UCSD-AML1 (cell line): ENCODE measurements at regions not wholly inside any gene's neighbourhood (a gene's known extent, or its start where the extent isn't known, plus 50 kb on each side); places are given as distances from the start of the nearest gene placed in this dataset.

Source experiments
- DNase-seq: peaks from one replicate; lab custom pipeline; 2025; ENCODE audit not compliant: unreplicated experiment; lab: John Stamatoyannopoulos, UW

DNA sequence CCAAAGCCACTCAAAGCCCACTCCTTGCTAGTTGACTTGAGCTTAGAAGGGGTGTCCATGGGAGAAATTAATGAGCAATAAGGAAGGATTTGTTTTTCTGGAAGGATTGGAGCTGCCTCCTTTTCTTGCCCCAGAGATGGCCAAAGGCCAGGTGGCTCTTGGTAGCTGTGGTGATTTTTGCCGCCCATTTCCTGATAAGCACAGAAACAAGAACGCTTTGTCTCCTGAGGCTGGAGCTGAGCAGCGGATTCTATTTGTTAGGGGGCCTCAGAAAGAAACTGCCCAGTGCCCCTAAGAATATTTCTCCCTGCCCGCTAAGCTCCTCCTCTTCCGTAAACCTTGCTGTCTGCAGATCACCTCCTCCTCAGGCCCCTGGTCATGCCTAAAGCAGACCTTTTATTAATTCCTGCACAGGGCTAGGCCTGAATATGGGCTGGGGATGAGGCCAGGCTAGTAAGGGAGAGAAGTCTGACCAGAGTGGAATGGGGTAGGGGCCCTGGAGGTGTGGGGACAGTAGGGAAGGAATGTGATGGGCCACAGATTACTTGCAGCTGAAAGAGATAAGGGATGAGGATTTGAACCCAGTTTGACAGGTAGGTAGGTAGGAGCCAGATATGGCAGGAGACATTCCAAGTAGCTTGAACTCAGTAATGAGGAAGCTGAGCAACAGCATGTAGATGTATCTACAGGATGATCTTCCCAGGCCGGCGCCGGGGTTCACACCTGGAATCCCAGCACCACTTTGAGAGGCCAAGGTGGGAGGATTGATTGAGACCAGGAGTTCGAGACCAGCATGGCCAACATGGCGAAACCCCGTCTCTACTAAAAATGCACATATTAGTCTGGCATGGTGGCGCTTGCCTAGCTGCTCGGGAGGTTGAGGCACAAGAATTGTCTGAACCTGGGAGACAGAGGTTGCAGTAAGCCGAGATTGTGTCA is 71.2 kb upstream of the NAA20 start:
- DNase-seq: no peak

DNA sequence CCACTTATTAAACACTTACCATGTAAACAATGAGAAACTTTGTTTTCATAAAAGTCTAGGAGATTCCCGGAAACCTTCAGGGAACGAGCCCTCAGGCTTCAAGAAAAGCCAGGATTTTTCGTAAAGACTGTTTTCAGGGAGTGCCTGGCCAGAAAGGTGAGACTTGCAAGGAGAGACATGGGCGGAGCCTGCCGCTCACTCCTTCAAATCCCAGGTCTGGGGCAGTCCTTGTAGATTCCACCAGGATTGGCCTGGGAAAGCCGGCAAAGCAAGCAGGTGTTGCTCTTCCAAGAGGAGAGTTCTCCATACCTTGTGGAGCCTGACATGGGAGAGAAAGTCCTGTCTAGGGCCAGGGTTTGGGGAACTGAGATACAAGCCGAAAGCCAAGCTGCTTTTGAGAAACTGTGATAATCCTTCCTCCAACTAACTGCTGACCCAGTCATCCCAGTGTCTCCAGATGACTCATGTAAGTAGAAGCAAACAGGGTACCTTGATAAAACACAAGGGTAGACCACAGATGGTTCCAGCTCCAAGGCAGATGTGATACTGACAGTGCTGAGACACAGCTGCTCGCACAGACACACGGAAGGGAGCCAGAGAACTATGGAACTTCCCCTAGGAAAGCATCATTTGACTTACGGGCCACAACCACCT is 69.4 kb upstream of the NAA20 start:
- DNase-seq: no peak

DNA sequence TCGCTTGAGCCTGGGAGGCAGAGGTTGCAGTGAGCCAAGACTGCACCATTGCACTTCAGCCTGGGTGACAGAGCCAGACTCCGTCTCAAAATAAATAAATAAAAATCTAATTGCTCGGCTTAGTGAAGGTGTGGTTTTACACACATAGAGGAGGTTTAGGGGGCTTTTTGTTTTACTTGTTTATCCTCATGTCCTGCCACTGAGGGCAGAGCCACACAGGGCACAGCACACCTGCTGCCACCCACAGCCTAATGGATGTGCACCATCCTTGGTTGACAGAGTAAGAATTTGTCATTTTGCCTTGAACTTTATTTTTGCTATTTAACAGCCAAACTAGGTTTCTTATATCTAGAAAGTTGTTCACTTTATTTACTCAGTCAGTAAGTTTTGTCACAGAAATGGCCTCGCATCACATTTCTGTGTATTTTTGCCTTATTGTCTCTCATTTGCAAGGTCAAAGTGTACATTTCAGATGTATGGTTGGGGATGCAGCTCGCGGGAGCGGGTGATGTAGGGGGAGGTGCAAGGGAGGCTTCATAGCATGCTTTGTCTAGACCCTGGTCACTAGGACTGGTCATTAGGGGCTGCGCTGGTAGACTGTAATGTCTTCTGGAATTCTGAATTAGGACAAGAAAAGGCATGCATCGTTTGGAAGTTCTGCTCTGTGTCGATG is 67.8 kb upstream of the NAA20 start:
- DNase-seq: no peak

DNA sequence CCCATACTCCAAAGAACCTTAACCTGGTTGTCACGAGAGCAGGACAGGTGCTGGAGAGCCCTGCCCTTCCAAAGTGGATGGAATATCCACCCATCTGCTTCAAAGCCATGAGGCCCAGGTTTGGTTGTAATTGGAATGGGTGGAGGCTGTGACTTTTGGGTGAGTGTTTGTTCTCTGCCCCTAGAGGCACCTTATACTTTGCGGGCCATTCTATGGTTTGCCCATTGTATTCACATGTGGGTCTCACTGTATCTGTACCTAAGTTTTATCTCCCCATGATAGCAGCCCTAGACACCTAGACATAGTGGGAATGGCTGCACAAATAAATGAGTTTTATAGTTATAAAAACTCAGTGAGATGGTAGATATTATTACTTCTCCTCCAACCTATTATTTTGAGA is 67.1 kb upstream of the NAA20 start:
- DNase-seq: no peak

DNA sequence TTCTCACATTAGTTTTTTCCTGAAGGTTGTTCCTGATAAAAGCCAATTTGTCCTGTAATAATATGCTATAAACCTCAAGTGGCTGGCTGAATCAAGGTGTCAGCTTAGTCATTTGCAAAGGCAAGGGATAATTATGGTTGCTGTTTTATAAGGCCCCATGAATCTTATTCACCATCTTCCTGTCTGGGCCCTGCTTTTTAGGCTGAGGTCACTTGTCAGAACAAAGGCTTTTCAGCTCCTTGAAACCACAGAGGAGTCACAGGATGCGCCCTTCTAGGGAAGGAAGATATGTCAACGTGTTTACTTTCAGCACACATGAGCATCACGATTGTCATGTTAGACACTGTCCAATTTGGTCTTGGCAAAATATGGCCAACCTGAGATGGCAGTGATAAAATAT is 64.8 kb upstream of the NAA20 start:
- no peak for DNase-seq

DNA sequence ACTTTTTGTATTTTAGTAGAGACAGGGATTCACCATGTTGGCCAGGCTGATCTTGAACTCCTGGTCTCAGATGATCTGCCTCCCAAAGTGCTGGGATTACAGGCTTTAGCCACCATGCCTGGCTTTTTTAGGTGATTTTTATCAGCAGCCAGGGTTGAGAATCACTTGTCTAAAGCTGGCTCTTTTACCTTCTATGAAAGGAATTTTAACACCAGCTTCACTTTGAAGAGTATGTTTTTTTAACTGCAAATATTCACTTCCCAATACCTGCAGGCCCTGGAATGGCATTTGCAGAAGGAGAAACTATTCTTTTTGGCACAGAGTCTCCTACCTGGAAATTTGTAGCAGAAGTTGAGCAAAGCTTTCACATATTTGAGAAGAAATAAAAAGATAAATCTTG is 63.6 kb upstream of the NAA20 start:
- DNase-seq: no peak

DNA sequence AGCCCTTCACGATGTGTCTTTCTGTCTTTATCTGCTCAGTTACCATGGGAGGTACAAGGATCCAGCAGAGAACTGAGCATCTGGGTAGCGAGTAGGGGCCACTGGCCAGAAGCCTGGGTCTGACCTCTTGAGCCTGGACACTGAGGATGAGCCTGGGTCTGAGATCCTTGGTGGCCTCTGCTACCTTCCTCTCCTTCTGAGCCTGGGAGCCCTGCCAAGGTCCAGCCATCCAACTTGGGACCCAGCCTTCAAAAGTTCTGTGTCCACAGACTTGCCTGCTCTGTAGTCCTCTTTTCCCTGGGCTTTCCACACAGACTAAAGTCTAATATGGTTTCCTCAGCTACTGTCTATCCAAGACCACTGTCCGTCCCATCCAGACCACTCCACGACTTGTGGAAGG is 60.2 kb upstream of the NAA20 start:
- no peak for DNase-seq

DNA sequence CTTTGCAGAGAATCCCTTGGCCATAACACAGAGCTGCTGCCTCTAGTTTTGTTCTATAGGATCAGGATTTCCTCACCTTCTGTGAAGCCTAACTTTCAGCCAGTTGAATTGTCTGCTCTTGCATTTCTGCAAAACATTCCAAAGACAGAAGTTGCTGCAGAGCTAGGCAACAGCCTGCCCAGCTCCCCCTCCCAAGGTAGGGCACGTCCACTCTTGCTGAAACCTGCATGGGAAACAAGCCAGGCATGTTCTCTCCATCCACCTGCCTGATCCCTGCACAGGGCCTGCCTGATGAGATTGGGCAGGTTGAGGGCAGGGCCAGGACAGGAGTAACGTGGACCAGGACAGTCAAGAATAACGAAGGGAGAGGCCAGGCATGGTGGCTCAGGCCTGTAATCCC is 58.9 kb upstream of the NAA20 start:
- no peak for DNase-seq

DNA sequence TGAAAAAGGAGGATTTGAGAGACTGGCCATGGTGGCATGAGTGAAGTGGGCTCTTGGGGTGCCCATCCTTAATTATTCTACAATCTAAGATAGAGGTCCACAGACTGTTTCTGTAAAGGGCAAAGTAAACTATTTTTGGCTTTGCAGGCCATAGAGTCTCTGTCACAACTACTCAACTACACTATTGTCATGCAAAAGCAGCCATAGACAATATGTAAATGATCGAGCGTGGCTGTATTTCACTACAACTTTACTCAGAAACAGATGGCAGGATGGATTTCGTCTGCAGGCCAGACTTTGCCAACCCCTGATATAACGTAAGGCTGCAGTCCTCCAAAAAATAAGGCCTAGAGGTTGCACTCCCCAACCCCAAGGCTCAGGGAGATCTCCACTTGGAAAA is 58.2 kb upstream of the NAA20 start:
- DNase-seq: no peak

DNA sequence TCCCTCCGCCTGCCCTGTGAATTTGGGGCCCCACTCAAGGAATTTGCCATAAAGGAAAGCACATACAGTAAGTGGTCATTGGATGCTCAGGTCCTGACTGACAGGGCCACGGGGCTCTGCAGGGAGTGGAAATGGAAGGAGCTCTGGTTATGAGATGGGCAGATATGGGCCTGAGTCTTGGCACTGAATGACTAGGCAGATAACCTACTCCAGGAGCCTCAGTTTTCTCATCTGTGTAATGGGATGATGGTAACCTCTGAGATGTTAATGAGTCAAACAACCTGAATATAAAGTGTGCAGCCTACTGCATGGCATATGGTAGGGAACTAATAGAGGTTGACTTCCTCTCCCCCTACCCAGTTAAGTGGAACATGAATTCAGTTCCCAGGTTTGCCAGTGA is 56.4 kb upstream of the NAA20 start:
- no peak for DNase-seq

DNA sequence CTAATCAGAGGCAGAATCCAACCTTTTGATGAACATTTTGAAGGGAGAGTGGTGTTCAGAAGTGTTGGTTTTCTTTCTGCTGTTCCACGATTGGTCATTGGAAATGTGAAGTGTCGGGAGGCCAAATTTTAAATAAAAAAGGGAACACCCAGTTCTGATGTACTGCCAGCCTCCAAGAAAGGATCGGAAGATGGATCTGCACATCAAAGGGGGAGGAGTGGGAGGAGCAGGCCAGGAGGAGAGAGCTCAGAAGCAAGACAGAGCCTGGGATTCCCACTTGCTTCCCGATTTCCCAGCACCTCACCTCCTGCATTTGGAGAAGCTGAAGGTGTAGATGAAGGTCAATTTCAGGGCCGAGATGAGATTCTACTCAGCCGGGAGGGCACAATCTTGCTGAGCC is 55.9 kb upstream of the NAA20 start:
- no peak for DNase-seq

DNA sequence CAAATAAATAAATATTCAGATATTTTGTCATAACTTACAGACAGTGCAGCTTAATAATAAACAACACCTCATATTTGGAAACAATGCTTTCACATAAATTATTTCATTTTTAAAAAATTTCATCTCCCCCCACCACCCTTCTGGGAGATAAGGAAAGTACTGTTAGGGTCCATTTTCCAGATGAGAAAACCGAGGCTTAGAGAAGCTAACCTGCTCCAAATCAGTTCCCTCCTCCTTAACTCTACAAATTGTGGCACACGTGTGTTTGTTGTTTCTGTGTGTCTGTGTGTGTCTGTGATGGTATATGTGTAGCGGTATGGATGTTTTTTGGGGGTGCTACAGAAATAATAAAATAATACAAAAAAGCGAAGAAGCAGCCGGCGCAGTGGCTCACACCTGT is 54.2 kb upstream of the NAA20 start:
- DNase-seq: no peak

DNA sequence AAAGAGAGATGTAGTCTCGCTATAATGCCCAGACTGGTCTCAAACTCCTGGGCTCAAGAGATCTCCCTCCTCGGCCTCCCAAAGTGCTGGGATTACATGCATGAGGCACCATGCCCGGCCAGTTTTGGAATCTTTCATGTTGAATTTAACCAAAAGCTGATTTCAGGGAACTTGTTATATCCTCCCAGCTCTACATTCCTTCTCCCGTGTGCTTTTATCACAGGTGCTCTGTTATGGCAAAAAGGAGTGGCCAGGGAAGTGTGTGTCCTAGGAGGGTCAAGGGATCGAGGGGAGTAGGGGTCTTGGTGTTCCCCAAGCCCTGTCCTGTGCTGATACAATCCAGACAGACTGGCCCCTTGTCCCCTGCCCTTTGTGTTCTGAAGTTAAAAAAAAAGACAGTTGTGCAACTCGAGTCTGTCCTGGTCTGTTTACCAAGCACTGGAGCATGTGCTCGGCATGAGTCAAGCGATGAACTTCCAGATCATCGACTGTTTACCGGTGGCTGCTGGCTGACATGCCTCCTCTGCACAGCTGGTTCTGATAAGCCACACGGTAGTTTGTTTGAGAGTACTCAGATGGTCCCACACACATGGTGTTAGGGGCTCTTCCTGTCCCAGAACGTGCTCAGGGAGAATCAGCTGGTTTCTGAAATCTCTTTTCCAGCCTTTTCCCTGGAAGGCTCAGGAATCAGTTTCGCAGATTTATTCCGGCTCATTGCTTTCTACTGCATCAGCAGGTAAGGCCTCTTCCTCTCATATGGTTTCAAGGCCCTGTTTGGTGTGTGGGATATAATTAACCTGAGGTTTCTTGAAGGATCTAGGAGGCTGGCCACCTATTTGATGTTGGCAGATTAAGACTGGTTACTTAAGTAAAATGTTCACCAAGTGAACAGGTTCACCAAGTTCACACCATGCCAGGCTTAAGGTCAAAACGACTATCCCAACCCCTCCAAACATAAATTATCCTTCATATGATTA is 52.6 kb upstream of the NAA20 start:
- DNase-seq: no peak

DNA sequence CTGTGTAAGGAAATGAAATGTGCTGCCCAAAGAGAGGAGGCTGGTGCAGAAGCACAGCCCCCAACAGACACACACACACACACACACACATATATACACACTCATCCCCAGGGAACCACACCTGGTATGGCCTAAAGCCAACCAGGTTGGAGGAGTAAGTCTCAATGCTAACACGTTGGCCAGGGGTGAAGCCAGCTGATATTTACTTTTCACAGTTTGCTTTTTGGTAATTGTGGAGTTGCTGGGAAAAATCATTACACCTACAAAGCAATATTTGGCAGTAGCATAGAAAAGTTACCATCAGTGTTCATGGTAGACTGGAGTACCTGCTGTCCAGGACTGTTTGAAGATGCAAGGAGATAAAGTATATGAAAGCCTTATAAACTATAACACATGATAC is 50.3 kb upstream of the NAA20 start:
- DNase-seq: no peak
